ENCODE measurements at regions not wholly inside any gene's neighbourhood (a gene's known extent, or its start where the extent isn't known, plus 50 kb on each side); places are given as distances from the start of the nearest gene placed in this dataset.

GRCh38 chr5:75993183-75993582, 90.0 kb upstream of the SV2C start:
- no peak for TF ChIP-seq KLF10 (tag by site-specific recombination; IDR thresholded peaks at IDR 0.05)
- no peak for TF ChIP-seq ZNF184 (tag by site-specific recombination; IDR thresholded peaks at IDR 0.05)
- TF ChIP-seq ZNF266 (tag by site-specific recombination; IDR thresholded peaks at IDR 0.05; ENCODE audit: low read depth), result no peak
- no peak for TF ChIP-seq ZNF501 (tag by site-specific recombination; IDR thresholded peaks at IDR 0.05)
- TF ChIP-seq ZNF776 (tag by site-specific recombination; IDR thresholded peaks at IDR 0.05; ENCODE audit: borderline replicate concordance), result no peak
